Gastroesophageal sphincter (tissue), 4 donors: ENCODE measurements at regions not wholly inside any gene's neighbourhood (a gene's known extent, or its start where the extent isn't known, plus 50 kb on each side); places are given as distances from the start of the nearest gene placed in this dataset.

Experiments
- ATAC-seq: fragments of 150-250 bp; one replicate; pipeline ENCODE4 v1.9.1; 2016; ENCODE audit warnings: mild to moderate bottlenecking, moderate library complexity
- H3K27ac ChIP-seq, 4 donors: fragments of 200-600 bp; sonication (generic) in 3 of 4; 1 replicate in 3 of 4; 2 replicates in 1 of 4; pipeline ENCODE4 v1.5.1; 2016 to 2019
- H3K27me3 ChIP-seq: fragments of 200-600 bp; sonication (generic); one replicate; pipeline ENCODE4 v1.5.1; 2019
- H3K36me3 ChIP-seq, 2 donors: fragments of 200-600 bp; sonication (generic); one replicate each; pipeline ENCODE4 v1.5.1; 2019; ENCODE audit warnings: control low read depth in 1 of 2
- H3K4me1 ChIP-seq, 3 donors: fragments of 200-600 bp; sonication (generic); 1 replicate in 2 of 3; 2 replicates in 1 of 3; pipeline ENCODE4 v1.5.1; 2016 to 2019; ENCODE audit warnings: control low read depth in 2 of 3
- H3K4me3 ChIP-seq, 2 donors: fragments of 200-600 bp; sonication (generic); one replicate each; pipeline ENCODE4 v1.5.1; 2019; ENCODE audit warnings: mild to moderate bottlenecking in 1 of 2, moderate library complexity in 1 of 2
- H3K9me3 ChIP-seq, 3 donors: fragments of 200-600 bp; sonication (generic); one replicate each; pipeline ENCODE4 v1.5.1; 2017 to 2019; ENCODE audit warnings: control low read depth in 2 of 3
- EP300 ChIP-seq: sonication (generic); formaldehyde crosslinking; IDR thresholded peaks from one replicate; pipeline ENCODE4 v1.6.1; 2017; ENCODE audit warnings: antibody characterized with exemption, mild to moderate bottlenecking
- POLR2A ChIP-seq, 2 donors: fragments of 450-650 bp; IDR thresholded peaks; one replicate each; pipeline ENCODE4 v1.6.1; 2017; ENCODE audit warnings: antibody characterized with exemption in 2 of 2, mild to moderate bottlenecking in 2 of 2, moderate library complexity in 1 of 2
- POLR2AphosphoS5 ChIP-seq: sonication (generic); formaldehyde crosslinking; IDR thresholded peaks from one replicate; pipeline ENCODE4 v1.6.1; 2017; ENCODE audit warnings: antibody characterized with exemption
- WGBS, 2 donors: methylation state at CpG; one replicate each; pipeline ENCODE4 v1.1.5; 2018; ENCODE audit warnings: low coverage in 1 of 2; 5-methylcytosine and 5-hydroxymethylcytosine counted together
- TF ChIP-seq, protein P1 (sequence below), 4 experiments: fragments of 200-600 bp in 2 of 4; fragments of 450-650 bp in 2 of 4; sonication (generic) in 1 of 4; IDR thresholded peaks; one replicate each; pipeline ENCODE4 v1.5.1; 2017 to 2019; ENCODE audit warnings: antibody characterized with exemption in 4 of 4, mild to moderate bottlenecking in 2 of 4, moderate library complexity in 2 of 4

GRCh38 chr2:12930391-12930790, 213.7 kb downstream of the TRIB2 start:
- no peak for ATAC-seq
- Histone ChIP-seq H3K27ac (no peak overlapping the region), H3K36me3 (no peaks in the 10 kb centered on the region), H3K4me3 (no peak overlapping the region), H3K4me1 (peaks cover 0 to 7% (median 0%) of the 10 kb centered on the region in 3 donors), H3K27me3 (no peaks in the 10 kb centered on the region), H3K9me3 (no peaks in the 10 kb centered on the region)
- TF ChIP-seq POLR2A (IDR thresholded peaks at IDR 0.05), result no peak
- no peak for TF ChIP-seq POLR2AphosphoS5
- TF ChIP-seq EP300, result no peak
- TF ChIP-seq, protein P1, sequence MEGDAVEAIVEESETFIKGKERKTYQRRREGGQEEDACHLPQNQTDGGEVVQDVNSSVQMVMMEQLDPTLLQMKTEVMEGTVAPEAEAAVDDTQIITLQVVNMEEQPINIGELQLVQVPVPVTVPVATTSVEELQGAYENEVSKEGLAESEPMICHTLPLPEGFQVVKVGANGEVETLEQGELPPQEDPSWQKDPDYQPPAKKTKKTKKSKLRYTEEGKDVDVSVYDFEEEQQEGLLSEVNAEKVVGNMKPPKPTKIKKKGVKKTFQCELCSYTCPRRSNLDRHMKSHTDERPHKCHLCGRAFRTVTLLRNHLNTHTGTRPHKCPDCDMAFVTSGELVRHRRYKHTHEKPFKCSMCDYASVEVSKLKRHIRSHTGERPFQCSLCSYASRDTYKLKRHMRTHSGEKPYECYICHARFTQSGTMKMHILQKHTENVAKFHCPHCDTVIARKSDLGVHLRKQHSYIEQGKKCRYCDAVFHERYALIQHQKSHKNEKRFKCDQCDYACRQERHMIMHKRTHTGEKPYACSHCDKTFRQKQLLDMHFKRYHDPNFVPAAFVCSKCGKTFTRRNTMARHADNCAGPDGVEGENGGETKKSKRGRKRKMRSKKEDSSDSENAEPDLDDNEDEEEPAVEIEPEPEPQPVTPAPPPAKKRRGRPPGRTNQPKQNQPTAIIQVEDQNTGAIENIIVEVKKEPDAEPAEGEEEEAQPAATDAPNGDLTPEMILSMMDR (IDR thresholded peaks at IDR 0.05), result no peak
- WGBS, 2 donors, result 57 to 100% methylated on average over 1 of the region's 1 CpG

- 28 to 33% methylated on average over 3 to 4 of the region's 4 CpGs for WGBS, 2 donors
- Histone ChIP-seq H3K27ac (no peak overlapping the region), H3K4me1 (peaks cover 0 to 7% (median 0%) of the 10 kb centered on the region in 3 donors), H3K27me3 (no peaks in the 10 kb centered on the region), H3K4me3 (no peak overlapping the region), H3K36me3 (no peaks in the 10 kb centered on the region), H3K9me3 (no peaks in the 10 kb centered on the region)
- TF ChIP-seq POLR2AphosphoS5, result peak; percentile 16
- no peak for TF ChIP-seq EP300
- TF ChIP-seq, protein P1 (IDR thresholded peaks at IDR 0.05), result peak; percentile 86 to 95 (median 91)
- ATAC-seq, result peak; percentile 71
Observed at GRCh38 chr2:12931186-12931844, 214.6 kb downstream of the TRIB2 start.

DNA sequence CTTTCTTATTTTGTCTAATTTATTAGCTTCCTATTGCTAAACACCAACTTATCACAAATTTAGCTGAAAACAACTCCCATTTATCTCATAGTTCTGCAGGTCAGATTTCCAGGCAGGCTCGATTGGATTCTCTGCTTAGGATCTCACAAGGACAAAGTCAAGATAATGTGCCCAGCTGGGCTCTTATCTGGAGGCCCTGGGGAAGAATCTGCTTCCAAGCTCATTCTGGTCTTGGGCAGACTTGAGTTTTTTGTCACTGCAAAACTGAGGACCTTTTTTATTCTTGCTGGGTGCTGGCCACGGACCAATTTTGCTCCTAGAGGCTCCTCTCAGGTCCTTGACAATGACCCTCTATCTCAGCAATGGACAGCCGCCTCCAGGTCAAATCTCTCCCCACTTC, 215.5 kb downstream of the TRIB2 start:
- H3K4me1 ChIP-seq, result peaks cover 0 to 7% (median 0%) of the 10 kb centered on the region in 3 donors
- no peaks in the 10 kb centered on the region for H3K36me3 ChIP-seq
- WGBS, 2 donors, result 65 to 100% methylated on average over 1 to 3 of the region's 3 CpGs
- H3K4me3 ChIP-seq, result no peak overlapping the region
- no peaks in the 10 kb centered on the region for H3K9me3 ChIP-seq
- no peaks in the 10 kb centered on the region for H3K27me3 ChIP-seq
- H3K27ac ChIP-seq, result no peak overlapping the region
- TF ChIP-seq, protein P1 (IDR thresholded peaks at IDR 0.05), result no peak
- TF ChIP-seq EP300, result no peak
- no peak for ATAC-seq

DNA sequence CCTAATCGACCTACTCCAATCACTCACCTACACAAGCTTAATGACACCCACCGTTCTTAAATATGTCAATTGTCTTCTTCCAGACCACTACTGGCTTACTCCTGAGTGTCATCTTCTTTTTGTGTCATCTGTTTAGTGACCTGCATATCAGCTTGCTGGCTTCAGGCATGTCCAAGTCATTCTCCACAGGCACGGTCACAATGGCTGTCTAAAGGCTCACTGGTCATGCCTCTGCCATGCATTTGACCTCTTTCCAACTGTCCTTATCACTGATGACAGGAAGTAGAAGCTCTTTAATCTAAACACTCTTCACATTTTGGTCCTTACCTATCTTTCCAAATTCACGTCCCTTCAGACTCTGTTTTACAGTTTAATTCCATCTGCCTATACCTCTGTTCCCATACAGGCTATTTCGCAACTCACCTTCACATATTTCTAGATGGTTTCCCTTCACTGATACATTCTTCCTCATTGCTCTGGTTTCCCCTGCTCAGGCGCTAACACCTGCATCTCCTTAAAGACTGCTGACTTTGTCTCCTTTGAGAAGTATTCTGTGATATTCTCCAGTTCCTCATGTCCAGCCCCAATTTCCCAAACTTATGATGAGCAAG, 217.5 kb downstream of the TRIB2 start:
- TF ChIP-seq EP300 (no peak), POLR2AphosphoS5 (no peak), POLR2A (IDR thresholded peaks at IDR 0.05) (no peak)
- TF ChIP-seq, protein P1 (IDR thresholded peaks at IDR 0.05), result no peak

DNA sequence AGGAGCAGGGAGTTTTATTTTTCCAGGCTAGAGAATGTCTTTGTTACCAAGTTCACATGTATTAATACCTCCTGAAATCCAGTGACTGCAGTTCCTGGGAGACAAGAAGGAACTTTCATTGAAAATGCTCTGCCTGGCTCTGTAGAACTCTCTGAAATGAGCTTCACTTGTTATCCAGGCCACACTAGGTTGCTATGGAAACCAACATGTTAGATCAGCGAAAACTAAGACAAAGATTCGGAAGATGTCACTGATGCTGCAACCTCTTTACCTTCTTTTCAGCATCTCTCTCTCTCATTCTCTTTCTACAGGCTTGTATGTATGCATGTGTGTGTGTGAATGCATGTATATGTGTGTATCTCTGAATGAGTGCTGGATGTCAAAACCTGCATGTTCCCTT, 218.5 kb downstream of the TRIB2 start:
- TF ChIP-seq, protein P1 (IDR thresholded peaks at IDR 0.05), result no peak
- TF ChIP-seq POLR2AphosphoS5 (no peak), POLR2A (IDR thresholded peaks at IDR 0.05) (no peak), EP300 (no peak)
- 38 to 60% methylated on average over 1 to 2 of the region's 2 CpGs for whole genome bisulfite sequencing, 2 donors

More for the DNA sequence above, 217.5 kb downstream of the TRIB2 start:
- 80 to 83% methylated on average over 5 to 6 of the region's 6 CpGs for WGBS, 2 donors
- H3K27ac ChIP-seq, result no peak overlapping the region
- no peak for ATAC-seq
- peaks cover 0 to under 1% (median 0%) of the 10 kb centered on the region in 3 donors for H3K4me1 ChIP-seq
- no peaks in the 10 kb centered on the region for H3K9me3 ChIP-seq
- no peaks in the 10 kb centered on the region for H3K36me3 ChIP-seq
- H3K27me3 ChIP-seq, result no peaks in the 10 kb centered on the region
- H3K4me3 ChIP-seq, result no peak overlapping the region

More for the DNA sequence above, 218.5 kb downstream of the TRIB2 start:
- Histone ChIP-seq H3K9me3 (no peaks in the 10 kb centered on the region), H3K4me3 (no peak overlapping the region), H3K4me1 (no peaks in the 10 kb centered on the region), H3K27ac (no peak overlapping the region), H3K27me3 (no peaks in the 10 kb centered on the region), H3K36me3 (no peaks in the 10 kb centered on the region)
- no peak for ATAC-seq
